Heart left ventricle (tissue), 13 donors: ENCODE measurements at regions not wholly inside any gene's neighbourhood (a gene's known extent, or its start where the extent isn't known, plus 50 kb on each side); places are given as distances from the start of the nearest gene placed in this dataset.

Source experiments
- CTCF ChIP-seq, 12 donors: fragments of 200-600 bp; sonication (generic) in 4 of 12; IDR thresholded peaks; one replicate each; pipeline versions ENCODE4 v1.5.0 to v1.8.0; 2018 to 2022; ENCODE audit warnings: antibody characterized with exemption in 12 of 12, mild to moderate bottlenecking in 5 of 12
- POLR2A ChIP-seq, 2 donors: fragments of 450-650 bp; IDR thresholded peaks; one replicate each; pipeline ENCODE4 v1.6.1; 2017; ENCODE audit warnings: antibody characterized with exemption in 2 of 2, mild to moderate bottlenecking in 2 of 2, moderate library complexity in 2 of 2
- donor health status: ischemic (EF 13 %, LVEDD 7.1; RV severe dilation, severe dysfunction).
- donor health status: DM: no; HTN: yes; CAD: no.
- donor health status: DM: no; HTN: no; CAD: no.
- donor health status: ischemic (EF 25% LVEDD 6.9; RV normal size, moderate dysfunction).
- donor health status: ischemic (EF 25% LVEDD 5.7; RV mildly dilated, moderate dysfunction).
- donor health status: ischemic (EF 35%, LVEDD 5.7; RV mildly dilated, moderate dysfunction).
- donor health status: nonischemic (EF 11% LVEDD 7.7; RV severe dilation, severe dysfunction).
- donor health status: DM: yes; HTN: yes; CAD: no.
- donor health status: PGD.
- donor health status: ischemic (EF 29% LVEDD 5.4; RV normal size, mild dysfunction).
- donor health status: nonischemic (EF 23%, LVEDD 6.1; RV moderate dilation, normal function).

DNA sequence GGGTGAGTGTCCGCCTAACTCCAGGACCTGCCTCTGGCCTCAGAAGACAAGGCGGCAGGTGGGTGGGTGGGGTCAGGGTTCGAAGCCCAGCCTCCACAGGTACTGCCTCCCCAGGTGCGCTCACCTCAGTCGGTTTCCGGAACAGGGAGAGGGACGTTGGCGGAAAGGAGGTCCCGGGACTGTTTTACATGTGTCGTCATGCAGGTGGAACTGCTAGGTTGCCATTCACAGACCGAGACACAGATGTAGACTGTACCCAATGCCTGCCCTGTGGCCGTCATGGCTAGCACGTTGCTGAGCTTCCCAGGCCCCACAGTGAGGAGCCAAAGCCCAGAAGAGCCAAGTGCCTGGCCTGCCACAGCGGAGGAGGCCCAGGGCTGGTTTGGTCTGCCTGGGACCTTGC lies 284.0 kb upstream of the HS6ST1 start:
- TF ChIP-seq CTCF (IDR thresholded peaks at IDR 0.05) = no peak
- TF ChIP-seq POLR2A (IDR thresholded peaks at IDR 0.05) = no peak
